Stimulated activated CD4-positive, alpha-beta T cell treated with anti-CD3 and anti-CD28 coated beads, Interleukin-2, amount 100 ng/mL, for 48 hours (primary cell): ENCODE measurements at regions not wholly inside any gene's neighbourhood (a gene's known extent, or its start where the extent isn't known, plus 50 kb on each side); places are given as distances from the start of the nearest gene placed in this dataset.

Experiments used
- DNase-seq, 2 donors: peaks; one replicate each; pipeline ENCODE4 v3.0.0-alpha.2; 2020

GRCh38 chr1:199122085-199122484 lies 483.2 kb downstream of the PTPRC start:
- DNase-seq: no peak

GRCh38 chr1:199122532-199123311 lies 483.9 kb downstream of the PTPRC start:
- no peak for DNase-seq

DNA sequence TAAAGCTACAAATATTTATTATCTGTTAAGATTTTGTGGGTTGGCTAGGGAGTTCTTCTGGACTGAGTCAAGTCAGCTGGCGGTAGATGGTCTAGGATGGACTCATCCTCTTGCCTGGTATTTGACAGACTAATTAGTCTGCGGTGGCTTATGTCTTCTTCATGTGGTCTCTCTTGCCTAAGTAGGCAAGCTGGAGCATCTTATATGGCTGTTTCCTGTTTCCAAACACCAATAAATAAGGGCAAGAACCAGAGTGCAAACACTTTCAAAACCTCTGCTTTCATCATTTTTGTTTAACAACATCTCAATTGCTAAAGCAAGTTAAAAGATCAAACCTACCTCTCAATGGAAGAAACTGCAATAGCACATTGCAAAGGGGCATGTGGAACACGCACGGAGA lies 484.8 kb downstream of the PTPRC start:
- DNase-seq: no peak

- DNase-seq: no peak
Observed at GRCh38 chr1:199124351-199124750, 485.5 kb downstream of the PTPRC start.

DNA sequence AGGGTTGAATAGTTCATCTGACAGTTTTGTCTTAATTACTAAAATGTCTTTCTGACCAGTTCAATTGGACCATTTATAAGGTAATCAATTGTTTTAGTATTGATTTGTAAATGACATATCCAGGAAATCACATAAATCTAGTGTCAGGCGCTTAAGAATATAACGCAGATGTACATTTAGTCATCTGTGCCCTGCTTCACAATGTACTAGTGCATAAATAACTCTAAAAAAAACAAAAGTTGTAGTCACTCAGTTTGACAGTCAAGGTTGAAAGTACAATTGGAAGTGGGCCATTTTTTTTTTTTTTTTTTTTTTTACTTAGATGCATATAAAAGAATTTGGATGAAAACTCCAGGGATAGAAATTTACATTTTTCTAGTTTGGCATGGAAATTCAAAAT lies 490.4 kb downstream of the PTPRC start:
- no peak for DNase-seq

GRCh38 chr1:199132006-199132405 lies 493.2 kb downstream of the PTPRC start:
- no peak for DNase-seq

GRCh38 chr1:199135901-199136300 lies 497.1 kb downstream of the PTPRC start:
- no peak for DNase-seq

DNA sequence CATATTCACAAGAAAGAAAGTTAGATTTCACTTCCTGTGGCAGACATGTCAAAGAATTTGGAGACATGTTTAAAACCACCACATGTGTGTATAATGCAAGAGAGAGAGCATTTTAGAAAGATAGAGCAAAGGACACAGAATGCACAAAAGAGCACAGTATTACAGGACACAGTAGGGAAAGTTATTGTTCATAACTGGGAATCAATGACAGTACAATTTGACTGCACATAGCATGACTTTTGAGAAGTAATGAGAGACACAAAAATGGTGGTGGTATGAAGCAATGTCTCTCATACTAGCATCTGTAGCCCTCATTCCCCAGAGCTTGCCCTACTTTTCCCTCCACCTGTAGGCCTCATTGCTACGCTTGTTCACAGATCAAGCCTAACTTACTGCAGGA lies 499.2 kb downstream of the PTPRC start:
- no peak for DNase-seq

- no peak for DNase-seq
Observed at GRCh38 chr1:199149591-199149990, 510.8 kb downstream of the PTPRC start.

DNA sequence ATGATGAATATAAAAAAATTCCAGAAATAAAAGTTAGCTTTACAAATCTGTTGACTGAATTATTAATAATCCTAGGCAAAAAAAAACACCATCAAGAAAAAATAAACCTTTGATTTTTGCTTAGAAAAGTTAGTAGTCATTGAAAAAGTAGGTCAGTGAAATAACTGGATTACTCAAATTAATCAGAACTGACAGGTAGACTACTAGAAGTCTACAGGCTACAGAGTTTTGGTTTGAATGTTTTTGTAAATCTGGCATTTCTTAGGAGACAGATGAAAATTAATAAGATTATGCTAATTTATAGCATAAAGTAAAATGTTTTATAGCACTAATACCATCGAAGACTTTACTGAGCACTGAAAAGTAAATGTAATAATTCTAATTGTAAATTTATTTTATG lies 511.9 kb downstream of the PTPRC start:
- no peak for DNase-seq

DNA sequence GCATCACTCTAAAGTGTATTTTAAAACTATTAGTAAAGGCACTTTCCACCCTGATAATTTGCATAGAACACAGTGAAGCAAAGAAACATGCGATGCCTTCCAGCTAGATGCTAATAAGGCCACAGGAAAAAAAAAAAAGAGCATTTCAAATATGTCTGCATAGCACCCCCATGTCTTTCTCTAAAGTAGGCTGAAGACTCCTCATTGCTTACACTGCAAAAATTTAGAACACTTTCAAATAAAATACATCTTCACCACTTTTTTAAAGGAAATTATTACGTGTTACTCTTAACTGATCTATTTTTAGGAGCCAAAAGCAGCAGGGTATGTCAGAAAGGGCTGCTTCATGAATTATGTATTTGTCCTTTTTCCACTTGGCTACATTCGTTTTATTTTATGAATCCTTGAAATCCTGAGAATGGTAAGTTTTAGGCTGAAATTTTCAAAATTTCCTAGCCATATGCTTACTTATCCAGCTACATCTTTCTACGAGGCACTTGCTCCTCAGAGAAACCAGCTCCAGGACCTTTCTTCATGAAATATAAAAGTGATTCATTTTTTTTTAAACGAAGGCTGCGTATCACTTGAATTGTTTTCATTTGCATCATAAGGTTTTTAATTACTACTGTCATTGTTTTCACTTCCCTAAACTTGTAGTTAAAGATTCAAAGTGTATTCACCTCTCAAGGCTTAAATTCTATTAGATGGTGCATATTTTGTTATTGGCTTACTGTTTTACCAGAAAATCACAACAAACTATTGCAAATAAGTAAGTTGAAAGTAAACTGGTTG lies 513.0 kb downstream of the PTPRC start:
- DNase-seq: no peak

DNA sequence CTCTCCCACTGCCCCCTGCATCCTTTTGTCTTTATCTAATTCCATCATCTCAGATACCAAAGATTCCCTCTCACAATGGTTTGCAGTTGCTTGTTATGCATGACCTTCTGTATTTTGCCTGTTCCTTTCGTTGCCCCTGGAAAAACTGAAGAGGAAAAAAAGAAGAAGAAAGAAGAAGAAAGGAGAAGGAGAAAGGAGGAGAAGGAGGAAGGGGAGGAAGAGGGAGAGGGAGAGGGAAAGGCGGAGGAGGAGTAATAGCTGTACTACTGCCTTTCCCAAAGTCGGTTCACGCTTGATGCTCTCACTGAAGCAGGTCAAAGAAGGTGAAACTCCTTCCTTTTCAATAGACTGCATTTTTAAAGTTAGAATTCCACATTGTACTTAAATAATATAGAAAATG lies 513.8 kb downstream of the PTPRC start:
- no peak for DNase-seq

DNA sequence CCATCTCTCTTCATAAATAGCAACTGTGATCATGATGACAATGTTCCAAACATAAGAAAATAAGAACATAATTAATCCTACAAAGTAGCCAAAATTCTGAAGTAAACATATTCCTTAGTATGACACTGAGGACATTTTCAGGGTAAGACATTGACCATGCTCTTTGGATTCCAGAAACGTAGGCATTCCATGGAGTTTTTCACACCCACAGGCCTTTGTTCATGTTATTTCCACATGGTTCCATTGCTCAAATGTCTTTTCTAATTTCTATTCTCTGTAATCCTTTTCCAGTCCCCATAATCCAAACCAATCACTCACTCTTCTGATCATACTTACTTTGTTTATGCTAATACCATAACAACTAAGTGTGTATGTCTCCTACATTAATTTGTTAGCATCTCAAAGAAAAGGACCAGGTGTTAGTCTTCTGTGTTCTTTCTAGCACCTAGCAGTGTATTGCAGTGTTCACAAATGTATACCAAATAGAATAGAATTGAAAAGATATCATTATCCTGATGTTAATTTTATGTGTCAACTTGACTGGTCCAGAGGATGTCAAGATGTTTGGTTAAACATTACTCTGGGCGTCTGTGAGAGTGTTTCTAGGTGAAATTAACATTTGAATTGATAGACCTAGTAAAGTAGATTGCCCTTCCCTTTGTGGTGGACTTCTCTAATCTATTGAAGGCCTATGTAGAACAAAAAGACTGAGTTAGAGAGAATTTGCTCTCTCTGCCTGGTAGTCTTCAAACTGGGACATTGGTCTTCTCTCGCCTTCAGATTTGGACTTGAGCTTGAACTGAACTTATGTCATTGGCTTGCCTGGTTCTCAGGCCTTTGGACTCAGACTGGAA lies 516.6 kb downstream of the PTPRC start:
- no peak for DNase-seq

DNA sequence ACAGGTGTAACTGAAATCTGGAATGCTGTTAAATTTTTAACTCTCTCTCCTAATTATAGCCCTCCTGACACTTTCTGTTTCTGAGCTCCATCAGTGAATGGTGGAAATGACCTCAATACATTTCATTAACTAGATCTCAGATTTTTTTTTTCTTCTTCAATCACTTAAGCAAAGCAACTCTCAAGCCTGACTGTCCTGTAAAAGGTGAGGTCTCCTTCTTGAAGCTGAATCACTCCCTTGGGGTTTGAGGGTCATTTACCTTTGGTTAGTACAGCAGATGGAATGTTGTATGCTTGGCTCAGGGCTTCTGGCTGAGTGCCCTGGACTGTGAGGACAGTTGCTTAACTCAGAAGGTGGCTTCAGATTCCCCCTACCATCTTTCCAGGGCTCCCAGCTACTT lies 518.7 kb downstream of the PTPRC start:
- no peak for DNase-seq

DNA sequence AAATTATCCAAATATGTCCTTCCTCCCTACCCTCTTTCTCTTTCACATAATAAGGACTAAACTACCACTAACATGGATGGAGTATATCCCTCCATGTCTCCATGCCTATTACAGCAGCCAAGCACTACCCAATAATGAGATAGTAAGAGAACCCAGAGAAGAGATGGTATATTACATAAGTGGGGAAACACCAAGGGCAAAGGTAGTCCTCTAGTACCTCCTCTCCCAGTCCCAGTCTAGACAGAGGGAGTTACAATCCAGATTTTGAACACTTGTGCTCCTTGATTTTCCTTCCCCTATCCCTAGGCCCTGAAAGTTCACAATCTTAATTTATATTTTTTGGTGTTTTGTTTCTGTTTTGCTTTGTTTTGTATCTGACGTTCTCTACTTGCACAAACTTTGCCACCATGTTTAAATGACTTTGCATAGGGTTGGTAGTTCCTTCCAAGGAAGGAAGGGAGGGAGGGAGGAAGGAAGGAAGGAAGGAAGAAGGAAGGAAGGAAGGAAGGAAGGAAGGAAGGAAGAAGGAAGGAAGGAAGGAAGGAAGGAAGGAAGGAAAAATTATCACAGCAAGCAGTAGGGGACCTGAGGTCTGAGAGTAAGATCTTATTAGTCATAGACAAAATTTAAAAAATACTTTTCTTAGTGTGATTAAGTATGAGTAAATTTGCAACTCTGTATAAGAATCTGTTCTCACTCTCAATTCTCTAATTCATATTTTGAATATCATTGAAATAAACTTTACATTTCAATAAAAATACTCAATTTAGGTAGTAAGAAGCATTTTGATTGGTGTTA lies 521.9 kb downstream of the PTPRC start:
- no peak for DNase-seq

- DNase-seq: no peak
Observed at GRCh38 chr1:199161319-199161680, 522.5 kb downstream of the PTPRC start.

GRCh38 chr1:199161766-199162303 lies 523.0 kb downstream of the PTPRC start:
- DNase-seq: no peak

GRCh38 chr1:199163267-199163666 lies 524.4 kb downstream of the PTPRC start:
- no peak for DNase-seq

DNA sequence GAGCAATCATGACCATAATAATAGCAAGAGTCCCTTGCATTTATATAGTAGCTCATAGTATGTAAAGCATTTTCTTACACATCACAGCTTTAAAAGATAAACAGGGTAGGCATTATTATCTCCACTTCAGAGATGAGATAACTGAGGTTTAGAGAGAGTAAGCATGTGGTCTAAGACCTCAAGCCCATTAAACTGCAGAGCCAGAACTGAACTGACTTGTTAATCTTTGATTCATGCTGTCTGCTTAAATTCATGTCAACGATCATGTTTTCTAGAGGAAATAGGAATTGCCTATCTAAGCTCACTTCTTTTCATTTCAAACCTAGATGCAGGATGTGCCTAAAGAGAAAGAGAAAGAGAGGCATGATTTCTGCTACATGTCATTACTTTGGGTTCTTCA lies 524.8 kb downstream of the PTPRC start:
- no peak for DNase-seq

- no peak for DNase-seq
Observed at GRCh38 chr1:199167460-199167859, 528.6 kb downstream of the PTPRC start.

DNA sequence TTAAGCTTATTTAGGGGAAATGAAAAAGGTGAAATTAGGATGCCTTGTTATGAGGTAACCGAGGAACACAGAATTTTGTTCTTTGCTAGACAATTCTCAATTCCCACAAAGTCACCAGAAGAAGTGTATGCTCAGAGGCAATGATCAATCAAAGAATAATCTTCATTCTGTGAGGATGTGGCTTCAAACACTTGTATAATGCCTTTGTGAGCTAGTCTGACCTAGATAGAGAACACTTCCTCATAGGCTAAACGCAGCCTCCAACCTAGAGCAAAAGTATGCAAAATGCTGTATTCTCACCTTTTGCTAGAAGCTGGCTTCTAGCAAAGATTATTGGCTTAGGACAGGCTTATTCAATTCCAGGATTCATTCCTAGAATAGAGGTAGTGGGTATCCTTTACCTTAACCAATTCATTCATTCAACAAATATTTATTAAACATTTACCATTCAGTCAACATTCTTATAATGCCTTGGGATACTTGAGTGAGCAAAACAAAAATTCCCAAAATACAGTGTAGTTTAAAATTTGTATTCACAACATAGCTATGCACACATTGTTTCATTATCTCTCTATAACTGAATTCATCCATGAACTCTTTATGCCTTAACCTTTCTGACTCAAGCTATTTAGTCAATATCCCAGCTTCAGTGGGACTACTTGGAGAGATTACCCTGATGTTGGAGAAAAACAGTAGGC lies 530.2 kb downstream of the PTPRC start:
- DNase-seq: no peak

DNA sequence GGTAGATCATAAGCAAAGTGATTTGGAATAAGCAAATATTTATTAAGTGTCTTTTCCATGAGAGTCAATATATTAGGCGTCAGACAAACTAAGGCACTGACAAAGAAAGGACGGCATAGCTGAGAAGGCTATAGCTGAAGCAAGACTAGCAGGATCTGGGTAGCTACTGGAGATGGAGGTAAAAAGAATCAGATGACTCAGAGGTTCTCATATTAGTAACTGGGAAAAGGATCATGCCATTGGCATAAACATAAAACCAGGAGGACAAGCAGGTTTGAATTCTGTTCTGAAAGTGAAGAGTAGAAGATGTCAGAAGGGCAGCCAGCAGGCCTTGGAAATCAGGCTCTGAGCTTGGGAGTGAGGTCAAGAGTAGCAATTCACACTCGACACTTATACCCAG lies 531.9 kb downstream of the PTPRC start:
- no peak for DNase-seq
